Activated CD4-positive, alpha-beta T cell treated with anti-CD3 and anti-CD28 coated beads, Interleukin-2, amount 50 U/mL, for 1 hour (primary cell): ENCODE measurements at regions not wholly inside any gene's neighbourhood (a gene's known extent, or its start where the extent isn't known, plus 50 kb on each side); places are given as distances from the start of the nearest gene placed in this dataset.

ENCODE experiments used
- DNase-seq: peaks from one replicate; pipeline ENCODE4 v3.0.0-alpha.2; 2020

- DNase-seq = no peak
Observed at GRCh38 chr7:18202315-18203045, 174.8 kb upstream of the PRPS1L1 start.

DNA sequence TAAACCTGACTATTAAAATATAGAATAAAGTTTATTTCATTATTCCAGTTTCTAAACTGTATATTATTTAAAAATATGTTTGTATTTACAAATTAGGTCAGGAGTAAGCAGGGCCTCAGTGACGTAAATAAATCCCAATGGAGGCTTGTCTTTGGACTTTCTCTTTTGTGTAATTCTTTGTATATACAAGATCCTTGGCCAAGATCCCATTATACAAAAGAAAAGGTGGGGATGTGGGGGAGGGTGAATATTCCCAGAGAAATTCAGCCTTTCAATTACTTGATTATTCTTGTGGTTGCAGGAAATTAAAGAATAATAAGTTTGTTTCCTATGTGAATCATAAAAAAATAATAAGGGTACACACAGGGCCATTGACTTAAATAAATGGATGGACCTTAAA, 178.7 kb upstream of the PRPS1L1 start:
- DNase-seq = no peak

- DNase-seq = no peak
Observed at GRCh38 chr7:18208921-18209320, 181.3 kb upstream of the PRPS1L1 start.

DNA sequence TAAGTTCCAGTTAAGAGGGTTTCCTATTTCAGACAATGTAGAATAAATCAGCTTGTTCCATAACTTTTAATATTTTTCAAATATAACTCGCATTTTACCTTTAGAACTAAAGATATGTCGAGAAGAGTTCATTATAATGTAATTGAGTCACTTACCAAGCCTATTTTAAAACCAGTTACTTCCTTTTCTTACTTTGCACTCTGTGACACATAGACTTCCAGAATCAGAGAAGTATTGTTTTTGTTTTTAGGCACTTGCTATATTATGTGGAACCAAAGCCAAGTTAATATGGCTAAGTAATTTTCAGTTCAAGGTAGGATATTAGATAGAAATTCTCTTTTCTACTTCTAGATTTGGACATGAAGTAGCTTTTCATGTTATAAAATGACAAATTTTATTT, 182.7 kb upstream of the PRPS1L1 start:
- DNase-seq = no peak

GRCh38 chr7:18210788-18211187, 183.1 kb upstream of the PRPS1L1 start:
- no peak for DNase-seq

DNA sequence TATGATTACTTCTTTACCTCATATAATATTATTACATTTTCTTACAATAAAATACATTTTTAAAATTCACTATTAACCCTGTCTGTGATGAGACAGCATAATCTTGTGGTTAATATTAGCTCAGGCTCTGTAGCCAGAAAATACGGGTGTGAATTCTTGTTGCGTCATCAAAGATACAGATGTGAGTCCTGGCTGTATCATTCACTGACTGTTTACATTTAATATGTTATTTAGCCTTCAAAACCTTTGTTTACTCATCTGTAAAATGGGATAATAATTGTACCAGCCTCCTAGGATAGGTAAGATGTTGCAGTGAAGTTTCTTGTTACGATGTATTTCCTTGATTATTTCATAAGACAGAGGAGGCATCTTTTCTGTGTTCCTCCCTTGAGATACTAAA, 184.7 kb upstream of the PRPS1L1 start:
- DNase-seq = no peak

GRCh38 chr7:18212758-18213157, 185.1 kb upstream of the PRPS1L1 start:
- DNase-seq = no peak

- no peak for DNase-seq
Observed at GRCh38 chr7:18213652-18214051, 186.0 kb upstream of the PRPS1L1 start.

DNA sequence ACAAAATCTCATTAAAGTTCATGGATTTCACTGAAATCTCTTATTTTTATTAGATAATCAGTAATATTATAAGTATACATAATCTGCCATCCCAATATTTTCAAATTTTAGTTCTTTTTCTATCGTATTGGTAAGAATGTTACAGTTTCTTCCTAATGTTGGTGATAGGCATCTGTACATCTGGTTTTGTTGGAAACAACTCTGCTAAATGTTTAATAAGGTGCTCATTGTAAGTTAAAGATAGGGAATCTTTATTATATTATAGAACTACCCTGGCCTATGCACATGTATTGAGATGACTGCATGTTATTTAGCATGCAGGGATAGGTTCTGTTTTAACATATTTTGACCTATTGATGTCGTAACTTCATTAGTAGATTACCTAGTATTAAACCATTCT, 188.6 kb upstream of the PRPS1L1 start:
- DNase-seq = no peak

DNA sequence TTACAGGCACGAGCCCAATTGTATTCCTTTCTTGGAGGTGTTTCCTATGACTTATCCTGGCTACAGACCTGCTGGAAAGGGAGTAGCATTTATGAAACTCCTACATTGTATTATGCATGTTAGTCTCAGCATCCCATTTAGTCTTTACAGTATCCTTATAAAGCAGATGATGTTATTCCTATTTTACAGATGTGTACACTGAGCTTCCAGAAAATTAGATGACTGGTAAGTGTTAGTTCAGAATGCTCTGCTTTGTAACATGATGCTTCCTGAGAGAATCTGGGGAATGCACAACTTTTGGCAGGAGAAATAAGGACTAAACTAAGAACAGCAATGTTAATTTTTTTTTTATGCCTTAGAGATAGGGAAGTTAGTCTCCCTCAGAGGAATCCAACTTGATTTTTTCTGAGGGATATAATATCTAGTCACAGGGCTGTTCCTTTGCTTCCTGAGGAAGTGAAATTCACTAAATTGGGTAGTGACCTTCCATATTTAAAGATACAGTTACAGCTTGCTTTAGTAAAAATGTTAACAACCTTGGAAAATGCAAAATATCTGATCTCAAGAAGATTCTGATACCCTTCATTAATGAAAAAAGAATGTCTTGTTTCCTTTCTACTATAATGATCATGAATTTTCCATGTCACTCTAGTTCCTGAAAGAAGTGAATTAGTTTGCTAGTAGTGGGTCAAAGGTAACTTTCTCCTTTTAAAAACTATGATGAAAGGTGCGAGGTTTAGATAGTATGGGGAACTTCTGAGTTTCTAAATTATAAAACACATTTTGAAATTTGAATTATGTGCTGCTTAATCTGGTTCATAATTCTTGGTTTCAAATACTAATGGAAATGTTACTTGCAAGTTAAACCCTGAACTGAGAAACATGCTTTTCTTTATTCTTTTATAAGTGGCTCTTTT, 194.0 kb upstream of the PRPS1L1 start:
- DNase-seq = no peak

DNA sequence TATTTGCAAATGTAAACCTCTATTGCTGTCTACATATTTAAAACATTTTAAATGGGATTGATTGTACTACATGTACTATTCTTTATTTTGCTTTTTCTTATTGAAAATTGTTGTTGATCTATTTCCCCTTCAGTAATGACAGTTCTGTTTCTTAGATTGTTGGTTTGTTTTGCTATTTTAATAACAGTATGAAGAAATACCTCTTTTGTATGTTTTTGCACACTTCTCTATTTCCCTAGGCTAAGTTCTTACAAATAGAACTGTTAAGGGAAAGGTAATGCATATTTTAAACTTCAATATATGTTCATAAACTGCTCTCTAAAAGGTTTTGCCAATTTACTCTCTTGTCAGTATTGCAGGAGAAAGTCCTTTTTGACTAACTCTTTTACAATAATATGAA, 195.0 kb upstream of the PRPS1L1 start:
- DNase-seq = no peak

- DNase-seq = no peak
Observed at GRCh38 chr7:18224138-18224537, 196.5 kb upstream of the PRPS1L1 start.

GRCh38 chr7:18225067-18225466, 197.4 kb upstream of the PRPS1L1 start:
- DNase-seq = no peak

GRCh38 chr7:18226598-18226997, 199.0 kb upstream of the PRPS1L1 start:
- DNase-seq = no peak

GRCh38 chr7:18228686-18229085, 201.0 kb upstream of the PRPS1L1 start:
- no peak for DNase-seq

DNA sequence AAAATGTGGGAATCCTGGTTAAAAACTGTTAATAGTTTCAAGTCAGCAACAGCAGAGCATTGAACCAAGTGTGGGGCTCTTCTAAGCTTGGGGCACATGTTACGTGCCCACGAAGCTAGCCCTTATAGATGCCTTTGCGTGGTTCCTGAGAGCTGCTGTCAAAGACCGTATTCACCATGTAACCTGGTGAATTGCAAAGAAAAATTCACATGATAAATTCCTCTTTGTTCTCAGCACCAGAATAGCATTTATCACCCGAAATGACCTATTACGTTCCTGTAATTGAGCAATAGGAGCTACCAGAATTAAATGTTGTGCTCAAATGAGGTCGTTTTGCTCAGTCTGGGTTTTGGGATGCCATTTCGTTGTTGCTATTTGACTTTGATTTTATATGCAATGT, 202.6 kb upstream of the PRPS1L1 start:
- DNase-seq = no peak

GRCh38 chr7:18231854-18232253, 204.2 kb upstream of the PRPS1L1 start:
- DNase-seq = no peak

GRCh38 chr7:18234519-18234918, 206.9 kb upstream of the PRPS1L1 start:
- no peak for DNase-seq

- no peak for DNase-seq
Observed at GRCh38 chr7:18235819-18236218, 208.2 kb upstream of the PRPS1L1 start.

GRCh38 chr7:18239212-18239611, 211.6 kb upstream of the PRPS1L1 start:
- no peak for DNase-seq

DNA sequence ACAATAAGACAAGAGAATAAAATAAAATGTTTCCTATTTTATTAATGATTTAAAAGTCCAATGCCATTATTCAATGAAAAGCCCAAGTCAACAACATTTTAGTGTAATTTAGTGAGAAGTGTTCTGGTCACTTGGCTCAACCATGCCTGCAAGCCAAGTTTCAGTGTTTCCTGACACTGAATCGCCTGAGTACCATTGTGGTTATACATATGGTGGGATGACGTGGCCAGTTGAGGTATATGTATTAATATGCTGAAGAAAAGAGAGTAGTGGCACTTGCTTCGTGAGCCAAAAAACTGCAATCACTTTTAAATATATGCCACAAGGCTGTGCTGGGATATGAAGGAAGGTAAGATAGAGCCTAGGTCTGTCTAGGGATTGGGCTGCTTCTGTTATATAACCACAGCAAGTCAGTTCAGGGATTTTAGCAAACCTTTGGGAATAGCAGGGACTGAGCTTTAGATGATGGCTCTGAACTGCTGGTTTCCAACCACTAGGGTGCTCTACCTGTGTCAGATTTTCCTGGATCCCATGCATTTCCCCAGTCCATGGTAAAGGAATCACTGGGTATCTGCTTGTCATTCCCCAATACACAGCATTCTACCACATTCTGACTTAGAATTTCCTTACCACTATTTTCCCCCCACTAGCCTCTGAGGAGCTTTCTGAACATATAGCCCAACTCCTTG, 214.0 kb upstream of the PRPS1L1 start:
- no peak for DNase-seq

- DNase-seq = no peak
Observed at GRCh38 chr7:18243731-18244130, 216.1 kb upstream of the PRPS1L1 start.

DNA sequence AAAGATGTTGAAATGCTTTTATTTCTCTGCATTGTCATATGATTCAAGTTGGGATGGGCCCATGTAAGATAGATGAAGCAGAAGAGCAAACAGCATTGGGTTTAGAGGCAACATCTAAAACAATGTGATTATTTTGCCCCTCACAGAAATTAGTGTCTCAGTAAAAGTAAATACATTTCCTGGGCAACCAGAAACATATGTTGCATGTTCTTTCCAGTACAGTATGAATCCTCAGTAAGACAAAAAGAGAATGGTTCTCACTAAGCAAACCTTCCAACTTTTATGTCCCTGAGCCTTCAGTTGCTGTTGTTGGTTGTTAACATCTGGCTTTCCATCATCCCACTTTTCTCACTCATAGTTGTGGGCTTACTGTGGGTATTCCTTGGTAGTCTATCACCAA, 222.5 kb upstream of the PRPS1L1 start:
- DNase-seq = no peak

GRCh38 chr7:18257711-18258110, 230.1 kb upstream of the PRPS1L1 start:
- no peak for DNase-seq
